HepG2 (cell line): ENCODE measurements at regions not wholly inside any gene's neighbourhood (a gene's known extent, or its start where the extent isn't known, plus 50 kb on each side); places are given as distances from the start of the nearest gene placed in this dataset.

Source experiments
- ATF1 ChIP-seq: IDR thresholded peaks from 2 replicates; pipeline ENCODE4 v1.6.1; 2016; ENCODE audit warnings: mild to moderate bottlenecking, control low read depth
- NR2F1 ChIP-seq, 2 experiments: fragments of 450-650 bp in 1 of 2; formaldehyde crosslinking in 1 of 2; IDR thresholded peaks; 2 replicates each; pipeline versions ENCODE4 v1.5.0 to v1.6.1; 2016 to 2020; ENCODE audit warnings: mild to moderate bottlenecking in 1 of 2, missing compliant biosample characterization in 1 of 2, missing genetic modification reagents in 1 of 2, moderate library complexity in 1 of 2
- NR3C1 ChIP-seq: sonication (generic); formaldehyde crosslinking; IDR thresholded peaks from 2 replicates; pipeline ENCODE4 v1.4.0; 2020; ENCODE audit warnings: missing genetic modification reagents
- PAF1 ChIP-seq: IDR thresholded peaks from 2 replicates; pipeline ENCODE4 v1.6.1; 2016; ENCODE audit warnings: missing genetic modification reagents, missing compliant biosample characterization
- SP1 ChIP-seq, 2 experiments: fragments of 450-650 bp in 1 of 2; sonication (generic) in 1 of 2; formaldehyde crosslinking in 1 of 2; IDR thresholded peaks; 2 replicates each; pipeline versions ENCODE4 v1.4.0 to v1.6.1; 2016 to 2020; ENCODE audit warnings: missing genetic modification reagents in 1 of 2
- SRSF4 ChIP-seq: fragments of 200-400 bp; formaldehyde crosslinking; IDR thresholded peaks from one replicate; pipeline ENCODE4 v1.6.1; 2018; ENCODE audit warnings: mild to moderate bottlenecking, low read depth, low read length, moderate library complexity; ENCODE audit not compliant: poor library complexity, severe bottlenecking
- ZNF670 ChIP-seq: sonication (generic); formaldehyde crosslinking; IDR thresholded peaks from 2 replicates; pipeline ENCODE4 v1.8.0; 2022; ENCODE audit warnings: mild to moderate bottlenecking, missing genetic modification reagents, borderline replicate concordance
- TF ChIP-seq, protein P1 (sequence below): sonication (generic); formaldehyde crosslinking; IDR thresholded peaks from 2 replicates; pipeline ENCODE4 v1.4.0; 2020; ENCODE audit warnings: mild to moderate bottlenecking, missing genetic modification reagents
- TF ChIP-seq, protein P2 (sequence below): sonication (generic); formaldehyde crosslinking; IDR thresholded peaks from 2 replicates; pipeline ENCODE4 v1.4.0; 2020; ENCODE audit warnings: mild to moderate bottlenecking, missing genetic modification reagents
- TF ChIP-seq, protein P3 (sequence below): IDR thresholded peaks from 2 replicates; pipeline ENCODE4 v1.6.1; 2012; ENCODE audit warnings: low read depth, low read length, improper control_type of control experiment
- TF ChIP-seq, protein P4 (sequence below), 2 experiments: sonication (generic) in 1 of 2; formaldehyde crosslinking in 1 of 2; IDR thresholded peaks; 2 replicates each; pipeline versions ENCODE4 v1.6.1 to v1.9.0; 2014 to 2022; ENCODE audit warnings: antibody characterized with exemption in 1 of 2, borderline replicate concordance in 1 of 2, inconsistent platforms in 1 of 2, low read depth in 1 of 2, missing genetic modification reagents in 1 of 2
- TF ChIP-seq, protein P5 (sequence below): sonication (generic); formaldehyde crosslinking; IDR thresholded peaks from 2 replicates; pipeline ENCODE4 v1.4.0; 2020; ENCODE audit warnings: missing genetic modification reagents

DNA sequence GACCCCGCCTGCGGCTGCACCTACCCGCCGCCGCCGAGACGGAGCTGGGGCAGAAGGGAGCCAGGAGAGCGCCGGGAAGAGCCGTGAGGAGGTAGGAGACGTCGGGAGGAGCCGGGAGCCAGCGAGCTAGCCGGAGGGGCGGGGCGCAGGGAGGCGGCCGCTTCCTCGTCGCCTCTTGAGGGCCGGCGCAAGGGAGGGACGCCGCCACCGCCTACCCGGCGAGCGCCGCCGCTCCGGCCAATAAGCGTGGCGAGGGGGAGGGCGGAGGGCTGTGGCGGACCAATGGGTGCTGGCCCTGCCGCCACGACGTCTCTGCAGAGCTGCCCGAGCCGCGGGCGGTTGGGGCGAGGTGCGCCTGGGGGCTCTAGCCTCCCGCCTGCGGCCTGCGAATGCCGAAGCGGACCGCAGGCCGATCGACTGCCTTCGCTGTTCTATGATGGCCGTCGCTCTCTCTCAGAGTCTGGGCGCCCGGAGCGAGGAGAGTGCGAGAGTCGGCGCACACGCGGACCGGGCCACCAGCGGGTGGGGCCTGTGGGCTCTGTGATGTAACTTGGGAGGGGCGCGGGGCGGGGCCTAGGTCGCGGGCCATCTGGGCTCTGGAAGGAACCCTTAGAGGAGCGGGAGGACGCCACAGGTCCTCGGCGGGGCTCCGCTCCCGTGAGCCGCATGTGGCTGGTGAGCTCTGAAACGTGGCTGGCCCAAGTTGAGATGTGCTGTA lies 72.7 kb upstream of the MAP4 start (continued):
- TF ChIP-seq, protein P1, sequence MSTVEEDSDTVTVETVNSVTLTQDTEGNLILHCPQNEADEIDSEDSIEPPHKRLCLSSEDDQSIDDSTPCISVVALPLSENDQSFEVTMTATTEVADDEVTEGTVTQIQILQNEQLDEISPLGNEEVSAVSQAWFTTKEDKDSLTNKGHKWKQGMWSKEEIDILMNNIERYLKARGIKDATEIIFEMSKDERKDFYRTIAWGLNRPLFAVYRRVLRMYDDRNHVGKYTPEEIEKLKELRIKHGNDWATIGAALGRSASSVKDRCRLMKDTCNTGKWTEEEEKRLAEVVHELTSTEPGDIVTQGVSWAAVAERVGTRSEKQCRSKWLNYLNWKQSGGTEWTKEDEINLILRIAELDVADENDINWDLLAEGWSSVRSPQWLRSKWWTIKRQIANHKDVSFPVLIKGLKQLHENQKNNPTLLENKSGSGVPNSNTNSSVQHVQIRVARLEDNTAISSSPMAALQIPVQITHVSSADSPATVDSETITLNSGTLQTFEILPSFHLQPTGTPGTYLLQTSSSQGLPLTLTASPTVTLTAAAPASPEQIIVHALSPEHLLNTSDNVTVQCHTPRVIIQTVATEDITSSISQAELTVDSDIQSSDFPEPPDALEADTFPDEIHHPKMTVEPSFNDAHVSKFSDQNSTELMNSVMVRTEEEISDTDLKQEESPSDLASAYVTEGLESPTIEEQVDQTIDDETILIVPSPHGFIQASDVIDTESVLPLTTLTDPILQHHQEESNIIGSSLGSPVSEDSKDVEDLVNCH (CRISPR knock-in tag): no peak
- TF ChIP-seq, protein P2, sequence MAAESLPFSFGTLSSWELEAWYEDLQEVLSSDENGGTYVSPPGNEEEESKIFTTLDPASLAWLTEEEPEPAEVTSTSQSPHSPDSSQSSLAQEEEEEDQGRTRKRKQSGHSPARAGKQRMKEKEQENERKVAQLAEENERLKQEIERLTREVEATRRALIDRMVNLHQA (CRISPR knock-in tag): no peak; the same call in 1 of the 2 replicates
- TF ChIP-seq SRSF4: no peak
- TF ChIP-seq, protein P3, sequence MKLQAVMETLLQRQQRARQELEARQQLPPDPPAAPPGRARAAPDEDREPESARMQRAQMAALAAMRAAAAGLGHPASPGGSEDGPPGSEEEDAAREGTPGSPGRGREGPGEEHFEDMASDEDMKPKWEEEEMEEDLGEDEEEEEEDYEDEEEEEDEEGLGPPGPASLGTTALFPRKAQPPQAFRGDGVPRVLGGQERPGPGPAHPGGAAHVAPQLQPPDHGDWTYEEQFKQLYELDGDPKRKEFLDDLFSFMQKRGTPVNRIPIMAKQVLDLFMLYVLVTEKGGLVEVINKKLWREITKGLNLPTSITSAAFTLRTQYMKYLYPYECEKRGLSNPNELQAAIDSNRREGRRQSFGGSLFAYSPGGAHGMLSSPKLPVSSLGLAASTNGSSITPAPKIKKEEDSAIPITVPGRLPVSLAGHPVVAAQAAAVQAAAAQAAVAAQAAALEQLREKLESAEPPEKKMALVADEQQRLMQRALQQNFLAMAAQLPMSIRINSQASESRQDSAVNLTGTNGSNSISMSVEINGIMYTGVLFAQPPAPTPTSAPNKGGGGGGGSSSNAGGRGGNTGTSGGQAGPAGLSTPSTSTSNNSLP: no peak
- TF ChIP-seq, protein P4, sequence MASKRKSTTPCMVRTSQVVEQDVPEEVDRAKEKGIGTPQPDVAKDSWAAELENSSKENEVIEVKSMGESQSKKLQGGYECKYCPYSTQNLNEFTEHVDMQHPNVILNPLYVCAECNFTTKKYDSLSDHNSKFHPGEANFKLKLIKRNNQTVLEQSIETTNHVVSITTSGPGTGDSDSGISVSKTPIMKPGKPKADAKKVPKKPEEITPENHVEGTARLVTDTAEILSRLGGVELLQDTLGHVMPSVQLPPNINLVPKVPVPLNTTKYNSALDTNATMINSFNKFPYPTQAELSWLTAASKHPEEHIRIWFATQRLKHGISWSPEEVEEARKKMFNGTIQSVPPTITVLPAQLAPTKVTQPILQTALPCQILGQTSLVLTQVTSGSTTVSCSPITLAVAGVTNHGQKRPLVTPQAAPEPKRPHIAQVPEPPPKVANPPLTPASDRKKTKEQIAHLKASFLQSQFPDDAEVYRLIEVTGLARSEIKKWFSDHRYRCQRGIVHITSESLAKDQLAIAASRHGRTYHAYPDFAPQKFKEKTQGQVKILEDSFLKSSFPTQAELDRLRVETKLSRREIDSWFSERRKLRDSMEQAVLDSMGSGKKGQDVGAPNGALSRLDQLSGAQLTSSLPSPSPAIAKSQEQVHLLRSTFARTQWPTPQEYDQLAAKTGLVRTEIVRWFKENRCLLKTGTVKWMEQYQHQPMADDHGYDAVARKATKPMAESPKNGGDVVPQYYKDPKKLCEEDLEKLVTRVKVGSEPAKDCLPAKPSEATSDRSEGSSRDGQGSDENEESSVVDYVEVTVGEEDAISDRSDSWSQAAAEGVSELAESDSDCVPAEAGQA (IDR thresholded peaks at IDR 0.05; ENCODE audit: low read depth): peak; percentile 62; the same call in 1 of the 2 replicates
- TF ChIP-seq, protein P4 (CRISPR knock-in tag; IDR thresholded peaks at IDR 0.05; ENCODE audit: borderline replicate concordance): no peak
- TF ChIP-seq SP1 (IDR thresholded peaks at IDR 0.05): no peak
- peak; percentile 72 for TF ChIP-seq SP1 (CRISPR knock-in tag; IDR thresholded peaks at IDR 0.05)
- peak; percentile 84; the same call in 1 of the 2 replicates for TF ChIP-seq ZNF670 (CRISPR knock-in tag)
- TF ChIP-seq PAF1 (CRISPR knock-in tag): no peak
- TF ChIP-seq NR2F1 (CRISPR knock-in tag; IDR thresholded peaks at IDR 0.05): no peak
- TF ChIP-seq NR3C1 (CRISPR knock-in tag): no peak
- TF ChIP-seq, protein P5, sequence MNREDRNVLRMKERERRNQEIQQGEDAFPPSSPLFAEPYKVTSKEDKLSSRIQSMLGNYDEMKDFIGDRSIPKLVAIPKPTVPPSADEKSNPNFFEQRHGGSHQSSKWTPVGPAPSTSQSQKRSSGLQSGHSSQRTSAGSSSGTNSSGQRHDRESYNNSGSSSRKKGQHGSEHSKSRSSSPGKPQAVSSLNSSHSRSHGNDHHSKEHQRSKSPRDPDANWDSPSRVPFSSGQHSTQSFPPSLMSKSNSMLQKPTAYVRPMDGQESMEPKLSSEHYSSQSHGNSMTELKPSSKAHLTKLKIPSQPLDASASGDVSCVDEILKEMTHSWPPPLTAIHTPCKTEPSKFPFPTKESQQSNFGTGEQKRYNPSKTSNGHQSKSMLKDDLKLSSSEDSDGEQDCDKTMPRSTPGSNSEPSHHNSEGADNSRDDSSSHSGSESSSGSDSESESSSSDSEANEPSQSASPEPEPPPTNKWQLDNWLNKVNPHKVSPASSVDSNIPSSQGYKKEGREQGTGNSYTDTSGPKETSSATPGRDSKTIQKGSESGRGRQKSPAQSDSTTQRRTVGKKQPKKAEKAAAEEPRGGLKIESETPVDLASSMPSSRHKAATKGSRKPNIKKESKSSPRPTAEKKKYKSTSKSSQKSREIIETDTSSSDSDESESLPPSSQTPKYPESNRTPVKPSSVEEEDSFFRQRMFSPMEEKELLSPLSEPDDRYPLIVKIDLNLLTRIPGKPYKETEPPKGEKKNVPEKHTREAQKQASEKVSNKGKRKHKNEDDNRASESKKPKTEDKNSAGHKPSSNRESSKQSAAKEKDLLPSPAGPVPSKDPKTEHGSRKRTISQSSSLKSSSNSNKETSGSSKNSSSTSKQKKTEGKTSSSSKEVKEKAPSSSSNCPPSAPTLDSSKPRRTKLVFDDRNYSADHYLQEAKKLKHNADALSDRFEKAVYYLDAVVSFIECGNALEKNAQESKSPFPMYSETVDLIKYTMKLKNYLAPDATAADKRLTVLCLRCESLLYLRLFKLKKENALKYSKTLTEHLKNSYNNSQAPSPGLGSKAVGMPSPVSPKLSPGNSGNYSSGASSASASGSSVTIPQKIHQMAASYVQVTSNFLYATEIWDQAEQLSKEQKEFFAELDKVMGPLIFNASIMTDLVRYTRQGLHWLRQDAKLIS (CRISPR knock-in tag): no peak
- TF ChIP-seq ATF1 (CRISPR knock-in tag): no peak
